ENCODE measurements at regions not wholly inside any gene's neighbourhood (a gene's known extent, or its start where the extent isn't known, plus 50 kb on each side); places are given as distances from the start of the nearest gene placed in this dataset.

GRCh38 chr1:80919426-80919825, 881.3 kb upstream of the ADGRL2 start:
- TF ChIP-seq EZH2 (IDR thresholded peaks at IDR 0.05) (no peak), POLR2AphosphoS5 (IDR thresholded peaks at IDR 0.05; ENCODE audit: borderline replicate concordance, low read depth, low read length) (no peak)

All from SK-N-MC (cell line).